Neural cell (in vitro differentiated cells): ENCODE measurements at regions not wholly inside any gene's neighbourhood (a gene's known extent, or its start where the extent isn't known, plus 50 kb on each side); places are given as distances from the start of the nearest gene placed in this dataset.

Source experiments
- H2AFZ ChIP-seq: fragments of 200-600, 300-800 bp; sonication (generic), shearing (Covaris generic); 2 replicates; pipeline ENCODE4 v1.6.0; 2014; ENCODE audit warnings: low read depth, mild to moderate bottlenecking, antibody characterized with exemption, low read length, moderate library complexity
- H3F3A ChIP-seq: fragments of 200-600 bp; shearing (Covaris generic); 2 replicates; pipeline ENCODE4 v1.6.1; 2016; ENCODE audit warnings: mild to moderate bottlenecking, moderate library complexity, mixed read lengths, antibody characterized with exemption, low read length; ENCODE audit not compliant: insufficient read depth, poor library complexity, severe bottlenecking
- H3K27ac ChIP-seq: fragments of 200-600, 300-800 bp; sonication (generic), shearing (Covaris generic); 2 replicates; pipeline ENCODE4 v1.5.1; 2014; ENCODE audit warnings: mild to moderate bottlenecking, low read length, moderate library complexity
- H3K27me3 ChIP-seq: fragments of 300-800, 200-600 bp; sonication (generic), shearing (Covaris generic); 2 replicates; pipeline ENCODE4 v1.6.0; 2014; ENCODE audit warnings: mild to moderate bottlenecking, low read depth, low read length, moderate library complexity; ENCODE audit not compliant: insufficient read depth
- H3K36me3 ChIP-seq: fragments of 300-800, 200-600 bp; sonication (generic), shearing (Covaris generic); 2 replicates; pipeline ENCODE4 v1.5.1; 2014; ENCODE audit warnings: mild to moderate bottlenecking, antibody characterized with exemption, low read length, moderate library complexity; ENCODE audit not compliant: insufficient read depth
- H3K4me2 ChIP-seq: fragments of 300-800, 200-600 bp; sonication (generic), shearing (Covaris generic); 2 replicates; pipeline ENCODE4 v1.6.0; 2014; ENCODE audit warnings: mild to moderate bottlenecking, low read length
- H3K4me3 ChIP-seq: fragments of 300-800, 200-600 bp; sonication (generic), shearing (Covaris generic); 2 replicates; pipeline ENCODE4 v1.5.1; 2014; ENCODE audit warnings: mild to moderate bottlenecking, low read length, moderate library complexity
- H3K79me2 ChIP-seq: fragments of 200-600 bp; shearing (Covaris generic); replicated peaks from 2 replicates; pipeline ENCODE4 v1.6.0; 2014; ENCODE audit warnings: mild to moderate bottlenecking, low read length, moderate library complexity; ENCODE audit not compliant: insufficient read depth
- H3K9ac ChIP-seq: fragments of 300-800, 200-600 bp; sonication (generic), shearing (Covaris generic); 2 replicates; pipeline ENCODE4 v1.6.1; 2016; ENCODE audit warnings: mild to moderate bottlenecking, low read length, mixed read lengths
- H3K9me2 ChIP-seq: fragments of 200-600 bp; shearing (Covaris generic); 2 replicates; pipeline ENCODE4 v1.6.1; 2016; ENCODE audit warnings: mild to moderate bottlenecking, low read length, mixed read lengths; ENCODE audit not compliant: insufficient read depth
- H3K9me3 ChIP-seq: fragments of 200-600, 300-800 bp; sonication (generic), shearing (Covaris generic); 2 replicates; pipeline ENCODE4 v1.6.1; 2016; ENCODE audit warnings: mild to moderate bottlenecking, mixed run types, low read length, moderate library complexity, mixed read lengths
- H4K20me1 ChIP-seq: fragments of 200-600 bp; shearing (Covaris generic); 2 replicates; pipeline ENCODE4 v1.6.1; 2016; ENCODE audit warnings: mild to moderate bottlenecking, mixed run types; ENCODE audit not compliant: insufficient read depth
- CTCF ChIP-seq: fragments of 450-650 bp; IDR thresholded peaks from 2 replicates; pipeline ENCODE4 v1.5.1; 2014; ENCODE audit warnings: antibody characterized with exemption, mild to moderate bottlenecking, moderate library complexity; ENCODE audit not compliant: poor library complexity, severe bottlenecking
- EP300 ChIP-seq: fragments of 450-650 bp; conservative IDR thresholded peaks from 2 replicates; pipeline ENCODE4 v1.6.1; 2014; ENCODE audit warnings: antibody characterized with exemption, mild to moderate bottlenecking, moderate library complexity; ENCODE audit not compliant: poor library complexity, severe bottlenecking
- EZH2 ChIP-seq: fragments of 200-600, 300-800 bp; shearing (Covaris generic), sonication (generic); IDR thresholded peaks from 2 replicates; pipeline ENCODE4 v1.6.1; 2014; ENCODE audit warnings: antibody characterized with exemption, low read length, borderline replicate concordance, mild to moderate bottlenecking; ENCODE audit not compliant: insufficient read depth, poor library complexity, severe bottlenecking
- MXI1 ChIP-seq: fragments of 450-650 bp; conservative IDR thresholded peaks from 2 replicates; pipeline ENCODE4 v1.6.1; 2014; ENCODE audit warnings: antibody characterized with exemption, mild to moderate bottlenecking; ENCODE audit not compliant: poor library complexity, severe bottlenecking
- POLR2AphosphoS5 ChIP-seq: IDR thresholded peaks from 2 replicates; pipeline ENCODE4 v1.6.1; 2012
- RAD21 ChIP-seq: fragments of 450-650 bp; conservative IDR thresholded peaks from 2 replicates; pipeline ENCODE4 v1.6.1; 2014; ENCODE audit warnings: antibody characterized with exemption, mild to moderate bottlenecking, moderate library complexity
- REST ChIP-seq: IDR thresholded peaks from 2 replicates; pipeline ENCODE4 v1.6.1; 2012; ENCODE audit warnings: borderline replicate concordance
- SMC3 ChIP-seq: fragments of 450-650 bp; conservative IDR thresholded peaks from 2 replicates; pipeline ENCODE4 v1.6.1; 2014; ENCODE audit warnings: antibody characterized with exemption, mild to moderate bottlenecking, moderate library complexity; ENCODE audit not compliant: poor library complexity
- TAF1 ChIP-seq: IDR thresholded peaks from 2 replicates; pipeline ENCODE4 v1.6.1; 2012; ENCODE audit warnings: low read depth

- H3K79me2 ChIP-seq: no peaks in the 10 kb centered on the region
- TF ChIP-seq REST: peak; percentile 99
- no peak for TF ChIP-seq SMC3
- TF ChIP-seq EP300: peak; percentile 97
- TF ChIP-seq EZH2: no peak
- TF ChIP-seq MXI1: no peak
- TF ChIP-seq CTCF: no peak
- no peak for TF ChIP-seq TAF1
- TF ChIP-seq POLR2AphosphoS5: peak; percentile 100
- TF ChIP-seq RAD21: no peak
- H3K27ac ChIP-seq: no peak overlapping the region
- no peaks in the 10 kb centered on the region for H3F3A ChIP-seq
- no peaks in the 10 kb centered on the region for H3K9me3 ChIP-seq
- H3K27me3 ChIP-seq: peaks cover 8% of the 10 kb centered on the region
- no peak overlapping the region for H3K4me2 ChIP-seq
- no peak overlapping the region for H3K9ac ChIP-seq
- H3K36me3 ChIP-seq: no peaks in the 10 kb centered on the region
- no peak overlapping the region for H2AFZ ChIP-seq
- no peaks in the 10 kb centered on the region for H4K20me1 ChIP-seq
- H3K9me2 ChIP-seq: no peaks in the 10 kb centered on the region
- H3K4me3 ChIP-seq: no peak overlapping the region
Measured at GRCh38 chr5:100409660-100410151, 125.5 kb upstream of the FAM174A start.

GRCh38 chr5:100407053-100407452 is 128.1 kb upstream of the FAM174A start:
- no peak for TF ChIP-seq MXI1
- no peak overlapping the region for H3K9ac ChIP-seq
- H3K79me2 ChIP-seq: no peaks in the 10 kb centered on the region

GRCh38 chr5:100406640-100407039 is 128.5 kb upstream of the FAM174A start:
- Histone ChIP-seq H3K79me2 (no peaks in the 10 kb centered on the region), H3K4me2 (no peak overlapping the region), H3K9me3 (no peaks in the 10 kb centered on the region), H3F3A (no peaks in the 10 kb centered on the region), H3K9me2 (no peaks in the 10 kb centered on the region), H3K36me3 (no peaks in the 10 kb centered on the region), H3K27ac (no peak overlapping the region), H2AFZ (no peak overlapping the region), H3K9ac (no peak overlapping the region), H3K4me3 (no peak overlapping the region), H4K20me1 (no peaks in the 10 kb centered on the region), H3K27me3 (peaks cover 8% of the 10 kb centered on the region)
- TF ChIP-seq CTCF: no peak

More at GRCh38 chr5:100407053-100407452, 128.1 kb upstream of the FAM174A start:
- Histone ChIP-seq H3K27me3 (peaks cover 8% of the 10 kb centered on the region), H3F3A (no peaks in the 10 kb centered on the region), H2AFZ (no peak overlapping the region), H3K9me2 (no peaks in the 10 kb centered on the region), H3K4me3 (no peak overlapping the region), H3K27ac (no peak overlapping the region), H3K9me3 (no peaks in the 10 kb centered on the region), H3K36me3 (no peaks in the 10 kb centered on the region), H4K20me1 (no peaks in the 10 kb centered on the region), H3K4me2 (no peak overlapping the region)
